K562 (cell line): ENCODE measurements at regions not wholly inside any gene's neighbourhood (a gene's known extent, or its start where the extent isn't known, plus 50 kb on each side); places are given as distances from the start of the nearest gene placed in this dataset.

Experiments
- ATAC-seq: fragments of 200-7000 bp; cut with Tn5 transposase; 3 replicates; pipeline ENCODE4 v1.9.1; 2020; ENCODE audit warnings: moderate library complexity
- BruUV-seq: library from RNA; stranded (reverse); fragments of 400-500 nt; replicated peaks from 2 replicates; lab custom pipeline; 2021; lab: Mats Ljungman, UMichigan
- CTCF ChIA-PET: fragments of 300-600 bp; formaldehyde crosslinking; extraction: SDS; loops from one replicate; lab custom pipeline; 2021; ENCODE audit warnings: low intra/inter-chr PET ratio; lab: Yijun Ruan, JAX
- POLR2A ChIA-PET: fragments of 300-600, 350-650 bp; sonication (Branson Sonifier 250); formaldehyde crosslinking; extraction: SDS; loops from one replicate; lab custom pipeline; 2021; ENCODE audit warnings: antibody characterized with exemption, inconsistent platforms; lab: Yijun Ruan, JAX
- DNase-seq, 4 experiments: peaks; one replicate each; pipeline versions ENCODE4 v3.0.0 to v3.0.0-alpha.2; 2011 to 2018; ENCODE audit warnings: low spot score in 3 of 4, mixed read lengths in 3 of 4; ENCODE audit errors: extremely low read depth in 1 of 4
- FAIRE-seq: peaks from 2 replicates; lab custom pipeline; 2011; peaks lifted over from hg19 to GRCh38; lab: Jason Lieb, UNC
- H2AFZ ChIP-seq: 2 replicates; pipeline ENCODE4 v1.6.0; 2011; ENCODE audit warnings: low read depth, low read length, control low read depth, inconsistent platforms
- H3K27ac ChIP-seq: fragments of 200-600 bp; 3 replicates; pipeline ENCODE4 v1.8.0; 2011; ENCODE audit warnings: low read depth, mild to moderate bottlenecking, control low read depth, inconsistent platforms, low read length, moderate library complexity, mixed read lengths; ENCODE audit errors: extremely low read depth
- H3K27me3 ChIP-seq, 2 experiments: fragments of 300-600 bp in 1 of 2; 2 replicates in 1 of 2; 3 replicates in 1 of 2; pipeline versions ENCODE4 v1.6.0 to v1.8.0; 2011; ENCODE audit warnings: inconsistent platforms in 2 of 2, low read length in 2 of 2, mild to moderate bottlenecking in 1 of 2, mixed read lengths in 1 of 2, moderate library complexity in 1 of 2; ENCODE audit not compliant: control insufficient read depth in 2 of 2, insufficient read depth in 2 of 2
- H3K36me3 ChIP-seq: fragments of 300-600 bp; 3 replicates; pipeline ENCODE4 v1.8.0; 2011; ENCODE audit warnings: mild to moderate bottlenecking, low read length, inconsistent platforms; ENCODE audit not compliant: control insufficient read depth, insufficient read depth
- H3K4me1 ChIP-seq, 2 experiments: fragments of 200-600 bp in 1 of 2; replicated peaks in 1 of 2; 2 replicates in 1 of 2; 3 replicates in 1 of 2; pipeline versions ENCODE4 v1.5.1 to v1.8.0; 2011; ENCODE audit warnings: inconsistent platforms in 2 of 2, low read length in 2 of 2, mild to moderate bottlenecking in 1 of 2, mixed read lengths in 1 of 2, moderate library complexity in 1 of 2; ENCODE audit not compliant: control insufficient read depth in 2 of 2, insufficient read depth in 2 of 2
- H3K4me2 ChIP-seq: 2 replicates; pipeline ENCODE4 v1.6.1; 2011; ENCODE audit warnings: low read length, control low read depth, inconsistent platforms, mixed read lengths; ENCODE audit not compliant: insufficient read depth
- H3K4me3 ChIP-seq: fragments of 200-600 bp; sonication (generic), shearing (Covaris generic); 2 replicates; pipeline ENCODE4 v1.5.1; 2016; ENCODE audit warnings: control low read depth, inconsistent platforms
- H3K79me2 ChIP-seq: fragments of 200-600 bp; 3 replicates; pipeline ENCODE4 v1.8.0; 2011; ENCODE audit warnings: low read length, inconsistent platforms; ENCODE audit not compliant: control insufficient read depth, insufficient read depth
- H3K9ac ChIP-seq, 2 experiments: 2 replicates each; pipeline versions ENCODE4 v1.6.0 to v1.6.1; 2011; ENCODE audit warnings: low read depth in 2 of 2, low read length in 2 of 2, control low read depth in 1 of 2, inconsistent platforms in 1 of 2, mild to moderate bottlenecking in 1 of 2, mixed read lengths in 1 of 2; ENCODE audit not compliant: insufficient read depth in 1 of 2
- H3K9me1 ChIP-seq: one replicate; pipeline ENCODE4 v1.6.0; 2011; ENCODE audit warnings: inconsistent platforms, mild to moderate bottlenecking, low read length, moderate library complexity; ENCODE audit not compliant: control insufficient read depth, insufficient read depth
- H3K9me3 ChIP-seq: replicated peaks from 2 replicates; pipeline ENCODE4 v1.5.1; 2011; ENCODE audit warnings: low read depth, low read length, inconsistent platforms; ENCODE audit not compliant: control insufficient read depth, insufficient read depth
- H4K20me1 ChIP-seq: replicated peaks from 2 replicates; pipeline ENCODE4 v1.6.1; 2011; ENCODE audit warnings: low read length, inconsistent platforms, mixed read lengths; ENCODE audit not compliant: control insufficient read depth, insufficient read depth
- BRCA1 ChIP-seq, 2 experiments: fragments of 450-650 bp in 1 of 2; sonication (generic) in 1 of 2; formaldehyde crosslinking in 1 of 2; IDR thresholded peaks; 2 replicates each; pipeline versions ENCODE4 v1.5.0 to v1.6.1; 2017 to 2020; ENCODE audit warnings: mild to moderate bottlenecking in 1 of 2, missing genetic modification reagents in 1 of 2
- CBX2 ChIP-seq: fragments of 200-600 bp; sonication (generic); IDR thresholded peaks from one replicate; pipeline ENCODE4 v1.6.1; 2012; ENCODE audit warnings: mild to moderate bottlenecking, low read length, inconsistent platforms; ENCODE audit not compliant: insufficient read depth, poor library complexity, severe bottlenecking
- E2F3 ChIP-seq: fragments of 250-450 bp; sonication (Bioruptor Pico); IDR thresholded peaks from 2 replicates; pipeline ENCODE4 v1.4.0; 2020; ENCODE audit warnings: mild to moderate bottlenecking
- FOXM1 ChIP-seq, 2 experiments: fragments of 450-650 bp in 1 of 2; sonication (generic) in 1 of 2; formaldehyde crosslinking in 1 of 2; IDR thresholded peaks; 2 replicates each; pipeline versions ENCODE4 v1.6.1 to v1.9.0; 2017 to 2022; ENCODE audit warnings: low read depth in 2 of 2, mild to moderate bottlenecking in 2 of 2, missing genetic modification reagents in 1 of 2, moderate library complexity in 1 of 2
- MNT ChIP-seq, 2 experiments: fragments of 450-650 bp; conservative IDR thresholded peaks; 2 replicates each; pipeline ENCODE4 v1.6.1; 2017; ENCODE audit warnings: mild to moderate bottlenecking in 2 of 2, moderate library complexity in 2 of 2
- PHF20 ChIP-seq: fragments of 450-650 bp; IDR thresholded peaks from 2 replicates; pipeline ENCODE4 v1.6.1; 2018; ENCODE audit not compliant: partially characterized antibody
- RBM22 ChIP-seq: fragments of 200-400 bp; formaldehyde crosslinking; IDR thresholded peaks from 2 replicates; pipeline ENCODE4 v1.6.1; 2018; ENCODE audit warnings: low read length, low read depth; ENCODE audit not compliant: poor library complexity, severe bottlenecking
- RBM34 ChIP-seq: fragments of 200-400 bp; formaldehyde crosslinking; IDR thresholded peaks from 2 replicates; pipeline ENCODE4 v1.6.1; 2018; ENCODE audit warnings: low read length, borderline replicate concordance; ENCODE audit not compliant: insufficient read depth
- RBM39 ChIP-seq: fragments of 200-400 bp; formaldehyde crosslinking; optimal IDR thresholded peaks from 2 replicates; pipeline ENCODE3; 2018; ENCODE audit warnings: low read depth, low read length
- RCOR1 ChIP-seq, 2 experiments: IDR thresholded peaks; 2 replicates each; pipeline ENCODE4 v1.6.1; 2012; ENCODE audit warnings: low read depth in 2 of 2, low read length in 2 of 2, borderline replicate concordance in 1 of 2, improper control_type of control experiment in 1 of 2
- SRSF3 ChIP-seq: fragments of 200-400 bp; formaldehyde crosslinking; IDR thresholded peaks from 2 replicates; pipeline ENCODE4 v1.6.1; 2016; ENCODE audit warnings: mild to moderate bottlenecking, low read length, moderate library complexity; ENCODE audit not compliant: insufficient read depth
- SRSF7 ChIP-seq: fragments of 200-400 bp; formaldehyde crosslinking; optimal IDR thresholded peaks from 2 replicates; pipeline ENCODE3; 2017; ENCODE audit warnings: mild to moderate bottlenecking, low read depth, low read length
- ZBTB2 ChIP-seq: fragments of 450-650 bp; IDR thresholded peaks from 2 replicates; pipeline ENCODE4 v1.6.1; 2016; ENCODE audit warnings: antibody characterized with exemption
- ZFX ChIP-seq: sonication (generic); formaldehyde crosslinking; IDR thresholded peaks from 2 replicates; pipeline ENCODE4 v1.8.0; 2022; ENCODE audit warnings: mild to moderate bottlenecking, missing genetic modification reagents, moderate library complexity
- ZNF740 ChIP-seq, 3 experiments: fragments of 200-800 bp in 1 of 3; sonication (Bioruptor generic) in 1 of 3; sonication (generic) in 1 of 3; formaldehyde crosslinking in 1 of 3; IDR thresholded peaks; 2 replicates each; pipeline versions ENCODE4 v1.6.1 to v1.8.0; 2016 to 2022; ENCODE audit warnings: mild to moderate bottlenecking in 2 of 3, missing compliant biosample characterization in 2 of 3, missing genetic modification characterization in 2 of 3, missing genetic modification reagents in 1 of 3
- WGBS: fragments of 100-300 bp; shearing (Covaris generic); methylation state at CpG from one replicate; pipeline ENCODE4 v1.1.6; 2016; ENCODE audit warnings: low coverage, mixed read lengths; ENCODE audit not compliant: insufficient coverage; ENCODE audit errors: missing lambda C conversion rate; 5-methylcytosine and 5-hydroxymethylcytosine counted together
- in situ Hi-C: fragments of 300-500 bp; cut with MboI; formaldehyde crosslinking; loops from 4 replicates; pipeline ENCODE4 v1.15.0; 2018; ENCODE audit warnings: inconsistent platforms, mixed read lengths
- intact Hi-C: fragments of 100-400 bp; cut with micrococcal nuclease; formaldehyde crosslinking; loops from 2 replicates; pipeline ENCODE4 v1.14.2; 2022

DNA sequence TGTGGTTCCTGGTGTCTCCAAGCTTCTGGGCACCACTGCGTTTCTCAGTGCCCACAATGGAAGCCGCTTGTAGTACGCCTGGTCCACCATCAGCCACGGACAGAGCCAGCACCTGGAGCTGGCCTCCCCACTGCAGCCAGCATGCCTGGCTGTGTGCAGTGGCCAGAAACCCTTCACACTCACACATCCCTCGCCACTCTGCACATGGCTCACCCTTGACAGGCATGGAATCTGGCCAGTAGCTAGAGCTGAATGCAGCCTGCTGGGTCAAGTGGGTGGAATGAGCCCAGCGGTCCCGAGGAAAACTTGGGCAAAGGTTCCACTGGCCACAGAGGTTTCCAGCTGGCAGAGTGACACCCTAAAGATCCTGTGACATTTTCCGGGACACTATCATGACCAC is 146.0 kb upstream of the ADO start:
- H3K79me2 ChIP-seq = no peaks in the 10 kb centered on the region
- DNase-seq (no peak), FAIRE-seq (no peak), ATAC-seq (no peak)
- H3K27ac ChIP-seq = no peak overlapping the region
- no peak overlapping the region for H2AFZ ChIP-seq
- TF ChIP-seq RBM22 (no peak), E2F3 (CRISPR knock-in tag) (no peak), FOXM1 (IDR thresholded peaks at IDR 0.05; ENCODE audit: low read depth) (no peak), FOXM1 (CRISPR knock-in tag; IDR thresholded peaks at IDR 0.05; ENCODE audit: low read depth) (no peak), ZBTB2 (no peak), SRSF3 (no peak), ZNF740 (CRISPR knock-in tag; IDR thresholded peaks at IDR 0.05) (no peak), ZNF740 (tag; IDR thresholded peaks at IDR 0.05) (no peak), BRCA1 (IDR thresholded peaks at IDR 0.05) (no peak), BRCA1 (CRISPR knock-in tag; IDR thresholded peaks at IDR 0.05) (no peak), SRSF7 (no peak), CBX2 (no peak), PHF20 (no peak), RBM34 (no peak), MNT (conservative IDR thresholded peaks at IDR 0.05) (no peak), ZFX (no peak), RBM39 (no peak), RCOR1 (IDR thresholded peaks at IDR 0.05; ENCODE audit: borderline replicate concordance in 1 of 2, low read depth in 2 of 2, low read length in 2 of 2) (no peak)
- H4K20me1 ChIP-seq = no peaks in the 10 kb centered on the region
- CTCF ChIA-PET = no interaction called here
- no peak overlapping the region; a peak in 1 of 4 replicates for H3K9ac ChIP-seq
- BruUV-seq = no TSS peak
- intact Hi-C loops = no loop called here
- 0% methylated on average over 8 of the region's 8 CpGs for WGBS
- H3K9me1 ChIP-seq = no peaks in the 10 kb centered on the region
- H3K4me3 ChIP-seq = no peak overlapping the region
- POLR2A ChIA-PET = interaction anchor here (0.6 kb wide), 1 partner anchor 1427 kb away, joined by 4 read pairs; no protein-coding TSS in a partner anchor
- no peaks in the 10 kb centered on the region for H3K27me3 ChIP-seq
- in situ Hi-C loops = no loop called here
- no peaks in the 10 kb centered on the region for H3K9me3 ChIP-seq
- no peak overlapping the region for H3K4me2 ChIP-seq
- H3K4me1 ChIP-seq = no peaks in the 10 kb centered on the region
- no peaks in the 10 kb centered on the region for H3K36me3 ChIP-seq
